GM23338 (cell line): ENCODE measurements at regions not wholly inside any gene's neighbourhood (a gene's known extent, or its start where the extent isn't known, plus 50 kb on each side); places are given as distances from the start of the nearest gene placed in this dataset.

Experiments
- ATAC-seq: fragments of 200-7000 bp; cut with Tn5 transposase; 3 replicates; pipeline ENCODE4 v1.9.1; 2020
- DNase-seq: peaks from one replicate; pipeline ENCODE4 v3.0.0-alpha.2; 2015; ENCODE audit warnings: low spot score
- H2AFZ ChIP-seq: fragments of 200-600 bp; sonication (generic); 2 replicates; pipeline ENCODE4 v1.8.0; 2016; ENCODE audit warnings: antibody characterized with exemption, mild to moderate bottlenecking, moderate library complexity
- H3F3A ChIP-seq: fragments of 200-600 bp; sonication (generic); replicated peaks from 2 replicates; pipeline ENCODE4 v1.8.0; 2017; ENCODE audit warnings: antibody characterized with exemption, mixed run types, low read depth
- H3K27ac ChIP-seq: fragments of 200-600 bp; sonication (generic); 2 replicates; pipeline ENCODE4 v1.6.1; 2016; ENCODE audit warnings: low read depth
- H3K27me3 ChIP-seq: fragments of 200-600 bp; sonication (generic); 2 replicates; pipeline ENCODE4 v1.8.0; 2016; ENCODE audit warnings: mild to moderate bottlenecking, mixed run types, moderate library complexity; ENCODE audit not compliant: insufficient read depth
- H3K36me3 ChIP-seq: fragments of 200-600 bp; sonication (generic); 2 replicates; pipeline ENCODE4 v1.8.0; 2016; ENCODE audit warnings: mild to moderate bottlenecking; ENCODE audit not compliant: insufficient read depth
- H3K4me1 ChIP-seq: fragments of 200-600 bp; sonication (generic); 2 replicates; pipeline ENCODE4 v1.8.0; 2016; ENCODE audit warnings: mild to moderate bottlenecking, moderate library complexity; ENCODE audit not compliant: insufficient read depth
- H3K4me2 ChIP-seq: fragments of 200-600 bp; sonication (generic); 2 replicates; pipeline ENCODE4 v1.7.1; 2017; ENCODE audit warnings: mixed run types
- H3K4me3 ChIP-seq: fragments of 200-600 bp; sonication (generic); 2 replicates; pipeline ENCODE4 v1.6.1; 2016; ENCODE audit warnings: mixed run types
- H3K79me2 ChIP-seq: fragments of 200-600 bp; sonication (generic); replicated peaks from 2 replicates; pipeline ENCODE4 v1.8.0; 2017; ENCODE audit warnings: mild to moderate bottlenecking; ENCODE audit not compliant: insufficient read depth
- H3K9me2 ChIP-seq: fragments of 200-600 bp; sonication (generic); 2 replicates; pipeline ENCODE4 v1.8.0; 2017; ENCODE audit not compliant: insufficient read depth
- H4K20me1 ChIP-seq: fragments of 200-600 bp; sonication (generic); replicated peaks from 2 replicates; pipeline ENCODE4 v1.8.0; 2017; ENCODE audit warnings: mild to moderate bottlenecking; ENCODE audit not compliant: insufficient read depth
- H3K27ac Mint-ChIP-seq: 2 replicates; pipeline ENCODE4 v1.8.0; 2020; ENCODE audit warnings: inconsistent platforms, mild to moderate bottlenecking, moderate library complexity, mixed read lengths
- H3K27me3 Mint-ChIP-seq: 3 replicates; pipeline ENCODE4 v1.8.0; 2022; ENCODE audit warnings: low read depth, mild to moderate bottlenecking, moderate library complexity, mixed read lengths, inconsistent platforms; ENCODE audit not compliant: insufficient read depth, poor library complexity
- H3K36me3 Mint-ChIP-seq: 3 replicates; pipeline ENCODE4 v1.8.0; 2021; ENCODE audit warnings: low read depth, mild to moderate bottlenecking, inconsistent platforms, moderate library complexity, mixed read lengths
- H3K4me1 Mint-ChIP-seq: 3 replicates; pipeline ENCODE4 v1.8.0; 2020; ENCODE audit warnings: mild to moderate bottlenecking, inconsistent platforms, mixed read lengths
- H3K4me3 Mint-ChIP-seq: 3 replicates; pipeline ENCODE4 v1.8.0; 2021; ENCODE audit warnings: moderate library complexity, mild to moderate bottlenecking, inconsistent platforms, mixed read lengths
- H3K9me3 Mint-ChIP-seq: 3 replicates; pipeline ENCODE4 v1.8.0; 2020; ENCODE audit warnings: moderate library complexity, mild to moderate bottlenecking, inconsistent platforms, mixed read lengths
- EZH2phosphoT487 ChIP-seq: fragments of 200-600 bp; sonication (generic); IDR thresholded peaks from one replicate; pipeline ENCODE4 v1.8.1; 2018; ENCODE audit warnings: antibody characterized with exemption; ENCODE audit not compliant: unreplicated experiment
- JUNB ChIP-seq: IDR thresholded peaks from one replicate; pipeline ENCODE4 v1.6.1; 2016; ENCODE audit warnings: antibody characterized with exemption; ENCODE audit not compliant: unreplicated experiment
- POLR2AphosphoS5 ChIP-seq: IDR thresholded peaks from 2 replicates; pipeline ENCODE4 v1.6.1; 2016; ENCODE audit warnings: antibody characterized with exemption, low read depth
- STAT1 ChIP-seq: IDR thresholded peaks from one replicate; pipeline ENCODE4 v1.6.1; 2016; ENCODE audit warnings: antibody characterized with exemption; ENCODE audit not compliant: unreplicated experiment
- ZNF331 ChIP-seq: fragments of 250-450 bp; sonication (Bioruptor Pico); IDR thresholded peaks from 2 replicates; pipeline ENCODE4 v1.5.0; 2020; ENCODE audit warnings: low read depth, mild to moderate bottlenecking, moderate library complexity
- TF ChIP-seq, protein P1 (sequence below): fragments of 250-450 bp; sonication (Bioruptor Pico); IDR thresholded peaks from 2 replicates; pipeline ENCODE4 v1.5.0; 2020; ENCODE audit warnings: mild to moderate bottlenecking, moderate library complexity
- TF ChIP-seq, protein P2 (sequence below): IDR thresholded peaks from 2 replicates; pipeline ENCODE4 v1.6.1; 2016; ENCODE audit warnings: antibody characterized with exemption
- TF ChIP-seq, protein P3 (sequence below), 2 experiments: fragments of 200-600 bp in 1 of 2; sonication (generic) in 1 of 2; conservative IDR thresholded peaks; 2 replicates each; pipeline versions ENCODE4 v1.5.1 to v1.6.1; 2016 to 2017; ENCODE audit warnings: antibody characterized with exemption in 2 of 2, low read depth in 2 of 2, mild to moderate bottlenecking in 2 of 2, moderate library complexity in 1 of 2

- Mint-ChIP-seq H3K4me1 (peaks cover 10% of the 10 kb centered on the region), H3K27me3 (peaks cover 2% of the 10 kb centered on the region), H3K4me3 (no peak overlapping the region), H3K27ac (no peak overlapping the region), H3K9me3 (no peaks in the 10 kb centered on the region; the same call in 2 of the 3 replicates), H3K36me3 (no peaks in the 10 kb centered on the region; the same call in 2 of the 3 replicates)
- H3F3A ChIP-seq = no peaks in the 10 kb centered on the region
- H4K20me1 ChIP-seq = no peaks in the 10 kb centered on the region
- no peak overlapping the region for H3K27ac ChIP-seq
- peaks cover 10% of the 10 kb centered on the region for H3K4me1 ChIP-seq
- no peak for ATAC-seq
- H3K4me3 ChIP-seq = no peak overlapping the region
- H3K36me3 ChIP-seq = no peaks in the 10 kb centered on the region
- no peak for DNase-seq
- TF ChIP-seq, protein P1, sequence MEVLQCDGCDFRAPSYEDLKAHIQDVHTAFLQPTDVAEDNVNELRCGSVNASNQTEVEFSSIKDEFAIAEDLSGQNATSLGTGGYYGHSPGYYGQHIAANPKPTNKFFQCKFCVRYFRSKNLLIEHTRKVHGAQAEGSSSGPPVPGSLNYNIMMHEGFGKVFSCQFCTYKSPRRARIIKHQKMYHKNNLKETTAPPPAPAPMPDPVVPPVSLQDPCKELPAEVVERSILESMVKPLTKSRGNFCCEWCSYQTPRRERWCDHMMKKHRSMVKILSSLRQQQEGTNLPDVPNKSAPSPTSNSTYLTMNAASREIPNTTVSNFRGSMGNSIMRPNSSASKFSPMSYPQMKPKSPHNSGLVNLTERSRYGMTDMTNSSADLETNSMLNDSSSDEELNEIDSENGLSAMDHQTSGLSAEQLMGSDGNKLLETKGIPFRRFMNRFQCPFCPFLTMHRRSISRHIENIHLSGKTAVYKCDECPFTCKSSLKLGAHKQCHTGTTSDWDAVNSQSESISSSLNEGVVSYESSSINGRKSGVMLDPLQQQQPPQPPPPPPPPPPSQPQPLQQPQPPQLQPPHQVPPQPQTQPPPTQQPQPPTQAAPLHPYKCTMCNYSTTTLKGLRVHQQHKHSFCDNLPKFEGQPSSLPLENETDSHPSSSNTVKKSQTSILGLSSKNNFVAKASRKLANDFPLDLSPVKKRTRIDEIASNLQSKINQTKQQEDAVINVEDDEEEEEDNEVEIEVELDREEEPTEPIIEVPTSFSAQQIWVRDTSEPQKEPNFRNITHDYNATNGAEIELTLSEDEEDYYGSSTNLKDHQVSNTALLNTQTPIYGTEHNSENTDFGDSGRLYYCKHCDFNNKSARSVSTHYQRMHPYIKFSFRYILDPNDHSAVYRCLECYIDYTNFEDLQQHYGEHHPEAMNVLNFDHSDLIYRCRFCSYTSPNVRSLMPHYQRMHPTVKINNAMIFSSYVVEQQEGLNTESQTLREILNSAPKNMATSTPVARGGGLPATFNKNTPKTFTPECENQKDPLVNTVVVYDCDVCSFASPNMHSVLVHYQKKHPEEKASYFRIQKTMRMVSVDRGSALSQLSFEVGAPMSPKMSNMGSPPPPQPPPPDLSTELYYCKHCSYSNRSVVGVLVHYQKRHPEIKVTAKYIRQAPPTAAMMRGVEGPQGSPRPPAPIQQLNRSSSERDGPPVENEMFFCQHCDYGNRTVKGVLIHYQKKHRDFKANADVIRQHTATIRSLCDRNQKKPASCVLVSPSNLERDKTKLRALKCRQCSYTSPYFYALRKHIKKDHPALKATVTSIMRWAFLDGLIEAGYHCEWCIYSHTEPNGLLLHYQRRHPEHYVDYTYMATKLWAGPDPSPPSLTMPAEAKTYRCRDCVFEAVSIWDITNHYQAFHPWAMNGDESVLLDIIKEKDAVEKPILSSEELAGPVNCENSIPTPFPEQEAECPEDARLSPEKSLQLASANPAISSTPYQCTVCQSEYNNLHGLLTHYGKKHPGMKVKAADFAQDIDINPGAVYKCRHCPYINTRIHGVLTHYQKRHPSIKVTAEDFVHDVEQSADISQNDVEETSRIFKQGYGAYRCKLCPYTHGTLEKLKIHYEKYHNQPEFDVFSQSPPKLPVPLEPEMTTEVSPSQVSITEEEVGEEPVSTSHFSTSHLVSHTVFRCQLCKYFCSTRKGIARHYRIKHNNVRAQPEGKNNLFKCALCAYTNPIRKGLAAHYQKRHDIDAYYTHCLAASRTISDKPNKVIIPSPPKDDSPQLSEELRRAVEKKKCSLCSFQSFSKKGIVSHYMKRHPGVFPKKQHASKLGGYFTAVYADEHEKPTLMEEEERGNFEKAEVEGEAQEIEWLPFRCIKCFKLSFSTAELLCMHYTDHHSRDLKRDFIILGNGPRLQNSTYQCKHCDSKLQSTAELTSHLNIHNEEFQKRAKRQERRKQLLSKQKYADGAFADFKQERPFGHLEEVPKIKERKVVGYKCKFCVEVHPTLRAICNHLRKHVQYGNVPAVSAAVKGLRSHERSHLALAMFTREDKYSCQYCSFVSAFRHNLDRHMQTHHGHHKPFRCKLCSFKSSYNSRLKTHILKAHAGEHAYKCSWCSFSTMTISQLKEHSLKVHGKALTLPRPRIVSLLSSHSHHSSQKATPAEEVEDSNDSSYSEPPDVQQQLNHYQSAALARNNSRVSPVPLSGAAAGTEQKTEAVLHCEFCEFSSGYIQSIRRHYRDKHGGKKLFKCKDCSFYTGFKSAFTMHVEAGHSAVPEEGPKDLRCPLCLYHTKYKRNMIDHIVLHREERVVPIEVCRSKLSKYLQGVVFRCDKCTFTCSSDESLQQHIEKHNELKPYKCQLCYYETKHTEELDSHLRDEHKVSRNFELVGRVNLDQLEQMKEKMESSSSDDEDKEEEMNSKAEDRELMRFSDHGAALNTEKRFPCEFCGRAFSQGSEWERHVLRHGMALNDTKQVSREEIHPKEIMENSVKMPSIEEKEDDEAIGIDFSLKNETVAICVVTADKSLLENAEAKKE (CRISPR knock-in tag) = no peak
- TF ChIP-seq POLR2AphosphoS5 (no peak), ZNF331 (CRISPR knock-in tag) (no peak), STAT1 (no peak), JUNB (no peak), EZH2phosphoT487 (no peak)
- TF ChIP-seq, protein P2, sequence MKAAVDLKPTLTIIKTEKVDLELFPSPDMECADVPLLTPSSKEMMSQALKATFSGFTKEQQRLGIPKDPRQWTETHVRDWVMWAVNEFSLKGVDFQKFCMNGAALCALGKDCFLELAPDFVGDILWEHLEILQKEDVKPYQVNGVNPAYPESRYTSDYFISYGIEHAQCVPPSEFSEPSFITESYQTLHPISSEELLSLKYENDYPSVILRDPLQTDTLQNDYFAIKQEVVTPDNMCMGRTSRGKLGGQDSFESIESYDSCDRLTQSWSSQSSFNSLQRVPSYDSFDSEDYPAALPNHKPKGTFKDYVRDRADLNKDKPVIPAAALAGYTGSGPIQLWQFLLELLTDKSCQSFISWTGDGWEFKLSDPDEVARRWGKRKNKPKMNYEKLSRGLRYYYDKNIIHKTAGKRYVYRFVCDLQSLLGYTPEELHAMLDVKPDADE = no peak
- TF ChIP-seq, protein P3, sequence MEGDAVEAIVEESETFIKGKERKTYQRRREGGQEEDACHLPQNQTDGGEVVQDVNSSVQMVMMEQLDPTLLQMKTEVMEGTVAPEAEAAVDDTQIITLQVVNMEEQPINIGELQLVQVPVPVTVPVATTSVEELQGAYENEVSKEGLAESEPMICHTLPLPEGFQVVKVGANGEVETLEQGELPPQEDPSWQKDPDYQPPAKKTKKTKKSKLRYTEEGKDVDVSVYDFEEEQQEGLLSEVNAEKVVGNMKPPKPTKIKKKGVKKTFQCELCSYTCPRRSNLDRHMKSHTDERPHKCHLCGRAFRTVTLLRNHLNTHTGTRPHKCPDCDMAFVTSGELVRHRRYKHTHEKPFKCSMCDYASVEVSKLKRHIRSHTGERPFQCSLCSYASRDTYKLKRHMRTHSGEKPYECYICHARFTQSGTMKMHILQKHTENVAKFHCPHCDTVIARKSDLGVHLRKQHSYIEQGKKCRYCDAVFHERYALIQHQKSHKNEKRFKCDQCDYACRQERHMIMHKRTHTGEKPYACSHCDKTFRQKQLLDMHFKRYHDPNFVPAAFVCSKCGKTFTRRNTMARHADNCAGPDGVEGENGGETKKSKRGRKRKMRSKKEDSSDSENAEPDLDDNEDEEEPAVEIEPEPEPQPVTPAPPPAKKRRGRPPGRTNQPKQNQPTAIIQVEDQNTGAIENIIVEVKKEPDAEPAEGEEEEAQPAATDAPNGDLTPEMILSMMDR (conservative IDR thresholded peaks at IDR 0.05; ENCODE audit: low read depth in 2 of 2) = no peak
- H3K27me3 ChIP-seq = no peaks in the 10 kb centered on the region
- 0 out of 2 replicates have a peak, but pooled peaks cover 5% of the 10 kb centered on the region for H3K9me2 ChIP-seq
- H2AFZ ChIP-seq = no peak overlapping the region
- no peak overlapping the region for H3K4me2 ChIP-seq
- no peaks in the 10 kb centered on the region for H3K79me2 ChIP-seq
Observed at GRCh38 chr16:63877401-63877800, 1244.5 kb downstream of the CDH11 start.
